GM12892 (cell line): ENCODE measurements at regions not wholly inside any gene's neighbourhood (a gene's known extent, or its start where the extent isn't known, plus 50 kb on each side); places are given as distances from the start of the nearest gene placed in this dataset.

Source experiments
- DNase-seq: peaks from one replicate; pipeline ENCODE4 v3.0.0; 2011; ENCODE audit not compliant: insufficient read length
- FAIRE-seq: peaks from 2 replicates; lab custom pipeline; 2011; peaks lifted over from hg19 to GRCh38; lab: Jason Lieb, UNC
- POLR2A ChIP-seq: IDR thresholded peaks from 2 replicates; pipeline ENCODE4 v1.6.1; 2011; ENCODE audit warnings: low read depth, low read length, control low read depth
- POLR2AphosphoS5 ChIP-seq: IDR thresholded peaks from 2 replicates; pipeline ENCODE4 v1.6.1; 2011; ENCODE audit warnings: low read depth, low read length, control low read depth
- TAF1 ChIP-seq: IDR thresholded peaks from 2 replicates; pipeline ENCODE4 v1.6.1; 2011; ENCODE audit warnings: low read depth, mild to moderate bottlenecking, control low read depth, low read length, borderline replicate concordance

DNA sequence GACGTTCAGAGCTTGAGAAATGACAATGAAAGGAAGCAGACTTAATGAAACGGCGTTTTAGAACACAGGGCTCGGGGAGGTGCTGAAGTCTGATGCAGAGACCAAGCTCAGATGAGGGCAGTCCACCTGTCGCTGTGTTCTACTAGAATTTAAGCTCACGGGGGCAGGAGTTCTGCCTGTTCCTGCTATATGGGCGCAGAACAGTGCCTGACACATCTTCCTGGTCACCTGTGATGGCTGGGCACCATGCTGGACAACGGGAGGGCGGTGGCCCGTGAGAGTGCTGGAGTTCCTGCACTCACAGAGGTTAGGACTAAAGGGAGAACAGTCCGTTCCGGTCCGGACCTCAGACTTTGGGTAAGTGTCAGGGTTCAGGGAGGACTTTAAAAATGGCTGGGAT is 130.6 kb downstream of the ERMARD start:
- TF ChIP-seq POLR2AphosphoS5: no peak
- no peak for TF ChIP-seq POLR2A
- TF ChIP-seq TAF1: no peak
- no peak for DNase-seq
- no peak for FAIRE-seq

DNA sequence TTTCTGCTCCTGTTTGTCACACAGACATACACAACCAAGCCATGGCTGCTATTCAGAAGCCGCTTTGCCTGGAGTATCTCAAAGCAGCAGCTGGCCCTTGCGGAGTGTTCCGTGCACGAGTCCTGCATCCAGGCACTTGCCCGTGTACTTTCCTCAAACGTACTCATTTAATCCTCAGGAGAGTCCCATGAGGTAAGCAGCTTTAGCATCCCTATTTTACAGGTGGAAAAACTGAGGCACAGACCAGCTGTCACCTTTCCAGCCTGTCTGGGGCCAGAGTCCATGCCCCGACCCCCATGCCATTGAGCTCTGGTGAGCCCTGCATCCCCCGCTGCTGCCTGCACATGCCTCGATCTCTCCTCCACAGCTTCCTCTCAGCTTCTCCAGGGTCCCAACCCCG is 130.0 kb downstream of the ERMARD start:
- FAIRE-seq: no peak
- no peak for DNase-seq
- TF ChIP-seq TAF1 (no peak), POLR2AphosphoS5 (no peak), POLR2A (no peak)

DNA sequence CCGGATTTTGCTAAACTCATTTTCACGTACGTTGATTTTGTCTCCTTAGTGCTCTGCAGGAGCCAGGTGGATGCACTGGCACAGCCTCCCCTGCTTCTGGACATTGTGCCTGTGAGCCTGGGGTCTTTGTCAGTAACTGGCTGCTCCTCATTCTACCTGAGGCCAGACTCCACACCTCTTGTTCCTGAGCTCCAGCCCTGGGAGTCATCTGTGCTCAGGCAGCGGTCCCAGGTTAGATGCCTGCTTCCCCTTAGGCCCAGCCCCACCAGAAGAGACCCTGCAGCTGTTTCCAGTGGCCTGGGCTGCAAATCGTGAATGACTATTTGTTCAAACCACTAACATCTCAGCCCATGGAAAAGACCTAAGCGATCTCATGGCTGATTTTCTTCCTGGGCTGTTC is 129.1 kb downstream of the ERMARD start:
- no peak for DNase-seq
- no peak for TF ChIP-seq POLR2AphosphoS5
- TF ChIP-seq POLR2A: no peak
- FAIRE-seq: no peak

DNA sequence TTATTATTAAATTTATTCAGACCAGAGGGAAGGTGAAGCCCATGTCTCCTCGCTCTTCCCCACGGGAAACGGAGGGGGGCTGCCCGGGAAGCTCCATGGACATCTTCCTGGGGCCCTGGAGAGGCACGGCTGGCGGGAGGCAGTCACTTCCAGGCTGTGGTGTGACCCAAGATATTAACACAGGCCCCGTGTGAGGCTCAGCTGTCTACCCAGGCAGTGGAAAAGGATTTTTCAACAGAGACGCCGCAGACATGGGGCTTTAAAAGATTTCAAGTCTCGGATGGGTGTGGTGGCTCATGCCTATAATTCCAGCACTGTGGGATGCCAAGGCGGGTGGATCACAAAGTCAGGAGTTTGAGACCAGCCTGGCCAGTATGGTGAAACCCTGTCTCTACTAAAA is 117.9 kb downstream of the ERMARD start:
- FAIRE-seq: no peak

GRCh38 chr6:169868458-169868857 is 117.0 kb downstream of the ERMARD start:
- FAIRE-seq: no peak
- DNase-seq: no peak
- no peak for TF ChIP-seq POLR2A
- TF ChIP-seq TAF1: no peak
- TF ChIP-seq POLR2AphosphoS5: no peak

More for the DNA sequence above, 117.9 kb downstream of the ERMARD start:
- no peak for DNase-seq
- TF ChIP-seq TAF1 (no peak), POLR2A (no peak), POLR2AphosphoS5 (no peak)

- no peak for FAIRE-seq
- TF ChIP-seq TAF1: no peak
- TF ChIP-seq POLR2A: no peak
- TF ChIP-seq POLR2AphosphoS5: no peak
Measured at GRCh38 chr6:169867751-169868191, 116.3 kb downstream of the ERMARD start.

DNA sequence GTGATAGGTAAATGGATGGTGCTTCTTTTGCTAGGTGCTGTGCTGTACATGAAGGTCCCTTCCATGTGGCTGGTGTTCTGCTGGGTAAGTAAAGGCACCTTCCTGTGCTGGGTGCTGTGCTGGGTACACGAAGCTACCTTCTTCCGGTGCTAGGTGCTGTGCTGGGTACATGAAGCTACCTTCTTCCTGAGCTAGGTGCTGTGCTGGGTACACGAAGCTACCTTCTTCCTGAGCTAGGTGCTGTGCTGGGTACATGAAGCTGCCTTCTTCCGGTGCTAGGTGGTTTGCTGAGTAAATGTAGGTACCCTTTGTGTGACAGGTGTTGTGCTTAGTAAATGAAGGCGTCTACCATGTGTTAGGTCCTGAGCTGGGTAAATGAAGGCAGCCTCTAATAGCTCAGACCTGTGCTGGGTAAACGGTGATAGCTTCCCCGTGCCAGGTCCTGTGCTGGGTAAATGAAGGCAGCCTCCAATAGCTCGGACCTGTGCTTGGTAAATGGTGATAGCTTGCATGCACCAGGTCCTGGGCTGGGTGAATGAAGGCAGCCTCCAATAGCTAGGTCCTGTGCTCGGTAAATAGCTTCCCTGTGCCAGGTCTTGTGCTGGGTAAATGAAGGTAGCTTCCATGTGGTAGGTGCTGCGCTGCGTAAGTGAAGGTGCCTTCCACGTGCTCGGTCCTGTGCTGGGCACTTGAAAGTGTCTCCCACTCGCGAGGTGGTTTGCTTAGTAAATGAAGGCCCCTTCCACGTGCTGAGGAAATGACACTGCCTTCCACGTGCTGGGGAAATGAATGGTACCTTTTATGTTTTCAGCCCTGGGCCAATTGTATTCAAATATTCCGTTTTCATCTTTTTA is 115.5 kb downstream of the ERMARD start:
- DNase-seq (no peak), FAIRE-seq (no peak)
- TF ChIP-seq POLR2AphosphoS5 (no peak), POLR2A (no peak), TAF1 (no peak)

More at GRCh38 chr6:169867751-169868191, 116.3 kb downstream of the ERMARD start:
- no peak for DNase-seq

GRCh38 chr6:169866140-169866534 is 114.7 kb downstream of the ERMARD start:
- DNase-seq (no peak), FAIRE-seq (no peak)
- TF ChIP-seq TAF1 (no peak), POLR2AphosphoS5 (no peak), POLR2A (no peak)

- TF ChIP-seq POLR2AphosphoS5 (no peak), TAF1 (no peak), POLR2A (no peak)
- FAIRE-seq: no peak
Measured at GRCh38 chr6:169865346-169866139, 114.1 kb downstream of the ERMARD start.

DNA sequence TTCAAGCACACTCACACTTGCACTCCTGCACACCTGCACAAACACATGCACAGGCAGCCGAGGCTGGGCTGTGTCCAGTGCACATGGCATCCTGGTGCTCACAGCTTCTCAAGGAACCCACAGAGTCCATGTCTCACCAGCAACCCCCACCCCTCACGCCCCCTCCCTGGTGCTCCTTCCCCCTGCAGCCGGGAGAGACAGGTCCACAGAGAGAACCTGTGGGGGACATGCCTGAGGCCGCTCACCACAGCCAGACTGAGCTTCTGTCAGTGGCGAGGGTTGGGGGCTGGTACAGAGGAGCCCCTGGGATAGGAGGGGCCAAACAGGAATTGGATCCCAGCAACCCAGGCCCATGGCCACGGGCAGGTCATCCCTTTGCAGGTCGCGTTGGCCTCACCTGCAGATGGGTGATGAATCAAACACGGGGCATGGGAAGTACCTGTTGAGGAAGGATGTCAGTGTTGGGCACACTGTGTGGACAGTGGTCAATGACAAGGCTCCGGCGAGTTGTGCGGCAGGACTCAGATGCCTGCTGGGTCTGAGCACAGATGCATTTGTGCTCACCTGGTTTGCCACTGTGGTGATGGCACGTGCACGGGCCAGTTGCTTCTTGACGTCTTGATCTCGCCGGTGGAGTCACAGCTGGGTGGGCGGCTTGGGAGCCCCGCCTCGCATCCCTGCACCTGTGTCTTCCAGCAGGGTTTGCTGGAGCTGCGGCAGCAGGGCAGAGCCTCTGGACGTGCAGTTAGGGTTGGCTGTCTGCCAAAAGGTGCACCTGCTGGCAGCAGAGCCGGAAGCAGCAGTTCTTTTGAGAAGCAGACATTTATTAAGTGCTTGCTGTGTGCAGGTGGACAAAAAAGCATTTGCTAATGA is 113.0 kb downstream of the ERMARD start:
- DNase-seq (no peak), FAIRE-seq (no peak)
- no peak for TF ChIP-seq TAF1
- TF ChIP-seq POLR2A: no peak
- TF ChIP-seq POLR2AphosphoS5: no peak

More at GRCh38 chr6:169865346-169866139, 114.1 kb downstream of the ERMARD start:
- no peak for DNase-seq

GRCh38 chr6:169863710-169864109 is 112.3 kb downstream of the ERMARD start:
- FAIRE-seq (no peak), DNase-seq (no peak)
- TF ChIP-seq TAF1 (no peak), POLR2AphosphoS5 (no peak), POLR2A (no peak)

- DNase-seq (no peak), FAIRE-seq (no peak)
- TF ChIP-seq TAF1 (no peak), POLR2AphosphoS5 (no peak), POLR2A (no peak)
Measured at GRCh38 chr6:169862892-169863525, 111.6 kb downstream of the ERMARD start.
